NCI-H2196 (cell line): ENCODE measurements at regions not wholly inside any gene's neighbourhood (a gene's known extent, or its start where the extent isn't known, plus 50 kb on each side); places are given as distances from the start of the nearest gene placed in this dataset.
"Not testable (repeated sequence)": the region's sequence is repeated elsewhere in the genome, so short reads cannot be mapped to it uniquely, and the experiment has no call there.

Experiments
- DNase-seq: peaks from one replicate; lab custom pipeline; 2025; ENCODE audit not compliant: unreplicated experiment; lab: John Stamatoyannopoulos, UW

DNA sequence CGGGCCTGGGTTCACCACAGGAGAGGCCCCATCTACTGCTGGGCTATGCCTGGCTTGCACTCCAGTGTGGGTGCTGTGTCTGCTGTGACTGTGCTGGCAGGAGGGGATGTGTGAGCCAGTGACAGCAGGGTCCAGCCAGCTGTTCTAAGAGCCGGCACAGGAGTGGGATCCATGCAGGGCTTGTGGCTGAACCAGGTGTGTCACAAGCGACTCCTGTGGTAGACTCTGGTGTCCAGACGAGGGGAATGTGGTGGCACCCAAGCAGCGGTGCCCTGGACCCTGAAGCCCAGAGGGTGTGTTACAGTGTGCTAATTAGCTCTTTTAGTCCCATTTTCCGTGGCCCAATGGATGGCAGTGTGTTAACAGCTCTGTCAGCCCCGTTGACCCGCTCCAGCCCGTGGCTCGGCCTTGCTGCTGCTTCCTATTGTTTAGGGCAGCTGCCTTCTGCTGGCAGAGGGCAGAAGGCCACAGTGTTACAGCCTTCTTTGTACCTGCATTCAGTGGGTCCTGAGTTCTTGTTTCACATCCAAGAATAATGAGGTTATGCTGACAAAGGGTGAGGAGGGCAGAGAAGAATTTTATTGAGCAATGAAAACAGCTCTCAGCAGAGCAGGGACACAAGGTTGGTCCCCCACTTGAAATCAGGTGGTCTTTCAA is 78.5 kb upstream of the RNU6-1 start:
- DNase-seq = no peak

DNA sequence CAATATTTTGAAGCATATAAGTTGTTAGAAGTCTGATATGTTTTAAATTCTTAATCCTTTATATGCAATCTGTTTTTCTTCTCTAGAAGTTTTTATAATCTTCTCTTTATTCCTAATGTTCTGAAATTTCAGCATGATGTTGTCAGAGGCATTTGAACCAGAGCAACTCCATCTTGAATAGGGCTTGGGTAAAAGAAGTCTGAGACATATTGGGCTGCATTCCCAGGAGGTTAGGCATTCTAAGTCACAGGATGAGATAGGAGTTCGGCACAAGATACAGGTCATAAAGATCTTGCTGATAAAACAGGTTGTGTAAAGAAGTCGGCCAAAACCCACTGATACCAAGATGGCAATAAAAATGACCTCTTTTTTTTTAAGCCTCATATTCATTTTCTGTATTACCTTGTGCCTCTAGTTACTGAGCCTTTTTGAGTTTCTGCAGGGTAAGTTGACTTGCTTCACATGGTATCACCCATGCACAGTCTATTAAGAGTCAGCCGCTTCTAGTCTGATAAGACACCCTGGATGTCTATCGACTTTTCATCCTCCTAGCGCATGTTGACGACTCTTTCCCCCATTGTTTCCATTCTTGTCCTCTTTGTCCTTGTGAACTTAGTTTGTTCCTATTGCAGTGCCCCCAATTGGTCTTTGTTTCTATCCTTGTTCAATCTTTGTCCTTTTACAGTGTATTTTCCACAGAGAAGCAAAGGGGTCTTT is 80.8 kb upstream of the RNU6-1 start:
- DNase-seq = no peak

DNA sequence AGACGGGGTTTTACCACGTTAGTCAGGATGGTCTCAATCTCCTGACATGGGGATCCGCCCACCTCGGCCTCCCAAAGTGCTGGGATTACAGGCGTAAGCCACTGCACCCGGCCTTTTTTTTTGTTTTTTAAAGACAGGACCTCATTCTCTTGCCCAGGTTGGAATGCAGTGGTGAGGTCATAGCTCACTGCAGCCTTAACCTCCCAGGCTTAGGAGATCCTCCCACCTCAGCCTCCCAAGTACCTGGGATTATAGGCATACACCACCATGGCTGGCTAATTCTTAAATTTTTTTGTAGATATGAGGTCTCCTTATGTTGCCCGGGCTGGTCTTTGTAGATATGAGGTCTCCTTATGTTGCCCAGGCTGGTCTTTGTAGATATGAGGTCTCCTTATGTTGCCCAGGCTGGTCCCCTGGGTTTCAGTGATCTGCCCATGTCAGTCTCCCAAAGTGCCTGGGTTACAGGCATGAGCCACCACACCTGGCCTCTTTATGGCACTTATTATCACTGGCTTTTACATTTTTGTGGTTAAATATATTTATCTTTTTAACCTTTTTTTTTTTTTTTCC is 82.3 kb upstream of the RNU6-1 start:
- no peak for DNase-seq

DNA sequence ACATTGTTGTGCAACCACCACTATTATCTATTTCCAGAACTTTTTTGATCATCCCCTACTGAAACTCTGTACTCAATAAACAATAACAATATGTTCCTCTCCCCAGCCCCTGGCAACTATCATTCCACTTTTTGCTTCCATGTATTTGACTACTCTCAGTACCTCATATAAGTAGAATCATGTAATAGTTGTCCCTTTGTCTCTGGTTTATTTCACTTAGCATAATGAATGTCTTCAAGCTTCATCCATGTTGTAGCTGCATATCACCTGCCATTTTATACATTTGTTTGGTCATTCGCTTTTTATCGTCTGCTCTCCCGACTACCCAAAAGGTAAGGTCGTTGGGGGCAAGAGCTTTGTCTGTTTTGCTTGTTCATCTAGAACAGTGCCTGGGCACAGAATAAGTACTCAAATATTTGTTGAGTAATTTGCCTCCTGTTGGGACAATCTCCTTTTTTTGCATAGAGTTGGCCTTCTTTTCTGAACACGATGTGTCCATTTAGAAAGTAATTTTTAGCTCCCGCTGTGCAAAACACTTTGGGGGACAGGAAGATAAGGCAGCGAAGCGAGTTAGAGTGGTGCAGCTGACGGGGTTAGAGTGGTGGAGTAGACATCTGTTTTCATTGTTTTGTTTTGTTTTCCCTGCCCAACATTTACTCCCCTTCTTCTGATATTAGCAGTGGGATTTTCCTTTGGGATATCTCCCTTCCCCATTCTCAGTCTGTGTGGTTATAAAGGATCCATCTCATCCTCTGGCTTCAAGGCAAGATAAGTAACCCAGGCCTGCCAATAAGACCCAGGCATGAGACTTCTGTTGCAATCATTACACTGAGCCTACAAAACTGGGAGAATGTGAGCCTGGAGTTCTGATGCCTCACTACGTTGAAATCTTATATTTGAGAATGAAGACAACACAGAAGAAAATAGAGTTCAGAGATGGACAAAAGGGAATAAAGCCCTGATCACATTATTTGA is 83.4 kb upstream of the RNU6-1 start:
- no peak for DNase-seq

DNA sequence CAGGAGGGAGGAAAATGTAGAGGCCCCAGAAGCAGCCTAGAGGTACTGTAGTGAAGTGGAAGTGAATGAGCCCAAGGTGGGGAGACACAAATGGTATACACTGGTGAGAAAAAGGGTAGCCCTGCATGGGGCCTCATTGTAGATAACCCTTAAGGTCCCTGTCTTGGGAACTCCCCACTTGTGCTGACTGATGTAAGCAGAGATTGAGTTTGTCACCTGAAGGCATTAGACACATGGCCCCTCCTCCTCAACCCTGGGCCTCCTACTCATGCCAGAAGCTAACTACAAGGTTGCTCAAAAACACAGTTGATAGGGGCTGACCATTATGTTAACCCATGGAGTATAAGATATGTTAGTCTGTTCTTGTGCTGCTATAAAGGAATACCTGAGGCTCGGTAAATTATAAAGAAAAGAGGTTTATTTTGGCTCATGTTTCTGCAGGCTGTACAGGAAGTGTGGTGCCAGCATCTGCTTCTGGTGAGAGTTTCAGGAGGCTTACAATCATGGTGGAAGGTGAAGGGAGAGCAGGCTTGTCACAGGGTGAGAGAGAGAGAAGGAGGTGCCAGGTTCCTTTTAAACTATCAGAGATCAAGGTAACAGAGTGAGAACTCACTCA is 84.6 kb upstream of the RNU6-1 start:
- DNase-seq = no peak

DNA sequence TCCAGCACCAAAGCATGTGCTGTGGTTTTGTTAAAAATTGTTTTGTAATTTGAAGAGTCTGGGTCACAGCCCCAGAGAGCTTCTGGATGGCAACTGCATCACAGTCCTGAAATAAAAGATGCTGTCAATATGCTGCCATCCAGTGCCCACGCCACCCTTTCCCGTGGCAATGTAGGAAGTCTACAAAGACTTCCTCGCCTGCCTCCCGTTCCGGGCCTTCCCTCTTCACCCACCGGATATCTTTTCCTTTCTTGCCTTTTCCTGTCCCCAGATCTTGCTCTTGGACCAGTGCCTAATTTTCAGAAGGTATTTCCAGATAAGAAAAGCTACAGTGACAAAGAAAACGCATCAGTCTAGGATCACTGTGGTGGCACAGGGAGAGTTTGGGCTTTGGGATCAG is 85.3 kb upstream of the RNU6-1 start:
- DNase-seq = no peak

DNA sequence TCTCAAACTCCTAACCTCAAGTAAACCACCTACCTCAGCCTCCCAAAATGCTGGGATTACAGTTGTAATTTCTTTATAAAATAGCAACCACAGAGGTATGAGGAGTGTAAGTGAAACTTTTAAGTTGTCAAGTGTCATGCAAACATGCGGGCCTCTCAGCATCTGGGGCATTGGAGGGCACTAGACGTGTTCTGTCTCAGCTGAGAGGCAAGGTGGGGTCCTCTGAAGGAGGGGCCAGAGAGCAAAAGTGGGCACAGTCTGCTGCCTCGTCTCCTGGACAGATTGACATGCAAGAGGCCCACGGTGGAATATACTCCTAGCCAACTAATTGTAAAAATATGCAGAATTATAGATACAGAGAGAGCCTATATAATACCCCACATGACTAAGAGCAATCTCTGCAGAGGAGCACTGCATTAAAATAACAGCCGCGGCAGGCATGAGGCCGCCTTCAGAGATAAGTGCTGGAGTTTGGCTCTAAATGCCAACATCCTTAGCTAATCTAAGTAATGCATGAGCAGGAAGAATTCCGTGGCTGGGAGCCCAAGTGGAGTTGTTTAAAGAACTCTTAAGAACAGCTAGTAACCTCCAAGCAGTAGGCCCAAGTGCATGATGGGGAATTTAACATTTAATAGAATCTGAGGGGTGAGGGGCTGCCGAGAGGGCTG is 87.8 kb upstream of the RNU6-1 start:
- DNase-seq = peak; percentile 3

DNA sequence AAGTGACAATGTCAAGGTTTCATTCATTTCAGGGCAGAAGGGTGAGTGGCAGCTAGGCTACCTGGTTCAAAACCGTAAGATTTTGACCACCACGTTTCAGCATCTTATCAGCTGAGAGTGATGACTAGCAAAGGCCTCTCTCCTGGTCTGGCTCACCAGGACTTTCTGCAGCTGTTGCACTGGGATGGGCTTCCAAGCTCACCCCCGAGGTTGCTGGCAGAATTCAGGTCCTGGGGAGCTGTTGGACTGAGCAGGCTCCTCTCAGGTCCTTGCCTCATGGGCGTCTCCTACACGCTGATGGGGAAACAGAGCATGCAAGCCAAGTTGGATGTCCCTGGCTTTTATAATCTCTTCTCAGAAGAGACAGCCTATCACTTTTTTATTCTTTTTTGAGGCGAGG is 88.8 kb upstream of the RNU6-1 start:
- no peak for DNase-seq

DNA sequence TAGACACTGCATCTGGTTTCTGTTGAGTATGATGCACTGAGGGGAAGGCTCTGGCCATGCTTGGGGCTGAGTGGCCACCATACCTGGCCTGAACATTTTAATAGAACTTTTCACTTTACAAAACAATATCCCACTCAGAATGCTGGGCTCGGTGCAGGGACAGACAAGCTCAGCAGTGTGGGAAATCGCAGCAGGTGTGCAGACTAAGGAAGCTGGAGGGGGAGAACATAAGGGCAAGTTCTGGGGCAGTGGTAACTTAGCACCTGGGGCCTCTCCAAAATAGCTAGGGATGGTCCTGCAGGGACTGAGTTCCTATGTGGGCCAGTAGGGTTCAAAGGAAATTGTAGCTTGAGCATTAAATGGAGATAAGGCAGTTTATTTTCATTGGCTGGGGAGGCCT is 90.9 kb upstream of the RNU6-1 start:
- no peak for DNase-seq

DNA sequence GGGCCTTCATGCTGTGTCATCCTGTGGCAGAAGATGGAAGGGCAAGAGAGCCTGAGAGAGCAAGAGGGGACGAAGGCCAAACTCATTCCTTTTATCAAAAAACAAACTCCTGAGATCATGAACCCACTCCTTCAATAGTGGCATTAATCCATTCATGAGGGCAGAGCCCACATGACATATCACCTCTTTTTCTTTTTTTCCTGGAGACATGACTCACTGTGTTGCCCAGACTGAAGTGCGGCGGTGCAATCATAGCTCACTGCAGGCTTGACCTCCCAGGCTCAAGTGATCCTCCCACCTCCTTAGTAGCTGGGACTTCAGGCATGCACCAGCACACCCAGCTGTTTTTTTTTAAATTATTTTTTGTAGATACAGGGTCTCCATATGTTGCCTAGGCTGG is 92.0 kb upstream of the RNU6-1 start:
- no peak for DNase-seq

DNA sequence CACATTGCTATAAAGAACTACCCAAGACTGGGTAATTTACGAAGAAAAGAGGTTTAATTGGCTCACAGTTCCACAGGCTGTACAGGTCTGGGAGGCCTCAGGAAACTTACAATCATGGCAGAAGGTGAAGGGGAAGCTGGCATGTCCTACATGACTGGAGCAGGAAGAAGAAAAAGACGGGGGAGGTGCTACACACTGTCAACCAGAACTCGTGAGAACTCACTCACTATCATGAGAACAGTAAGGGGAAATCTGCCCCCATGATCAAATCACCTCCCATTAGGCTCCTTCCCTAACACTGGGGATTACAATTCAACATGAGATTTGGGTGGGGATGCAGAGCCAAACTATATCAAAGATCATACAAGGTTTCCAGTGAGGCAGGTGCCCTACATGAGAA is 94.3 kb upstream of the RNU6-1 start:
- DNase-seq = not testable (repeated sequence)

DNA sequence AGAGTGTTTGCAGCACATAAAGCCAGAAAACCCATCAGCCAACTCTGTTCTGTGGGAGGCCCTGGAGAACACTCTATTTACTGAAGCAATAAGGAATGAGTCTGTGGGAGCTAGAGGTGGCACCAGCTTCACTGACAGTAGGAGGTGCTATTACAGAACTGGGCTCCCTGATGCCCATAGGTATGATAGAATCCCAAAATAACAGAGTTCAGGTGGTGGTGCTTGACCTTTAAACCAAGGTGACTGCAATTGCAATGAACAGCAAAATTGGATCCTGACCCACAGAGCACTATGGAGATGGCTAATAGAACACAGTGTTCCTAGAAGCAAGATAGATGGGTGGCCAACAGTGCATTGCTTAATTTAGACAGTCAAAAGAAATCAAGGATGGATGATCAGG is 95.4 kb upstream of the RNU6-1 start:
- no peak for DNase-seq

DNA sequence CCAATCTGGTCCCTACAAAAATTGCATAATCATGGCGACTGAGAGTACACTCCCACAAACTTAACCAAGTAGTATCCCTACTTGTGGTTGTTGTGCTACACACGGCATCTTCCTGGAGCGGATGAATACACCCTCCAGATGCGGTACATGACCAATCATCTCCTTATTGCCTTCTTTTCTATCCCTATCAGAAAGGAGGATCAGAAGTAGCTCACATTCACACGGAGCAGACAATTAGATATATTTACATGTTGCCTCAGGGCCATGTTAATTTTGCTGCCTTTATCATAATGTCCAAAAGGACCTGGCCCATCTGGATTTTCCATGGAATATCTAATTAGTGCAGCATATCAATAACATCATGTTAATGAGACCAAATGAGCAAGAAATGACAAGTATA is 96.4 kb upstream of the RNU6-1 start:
- DNase-seq = no peak

DNA sequence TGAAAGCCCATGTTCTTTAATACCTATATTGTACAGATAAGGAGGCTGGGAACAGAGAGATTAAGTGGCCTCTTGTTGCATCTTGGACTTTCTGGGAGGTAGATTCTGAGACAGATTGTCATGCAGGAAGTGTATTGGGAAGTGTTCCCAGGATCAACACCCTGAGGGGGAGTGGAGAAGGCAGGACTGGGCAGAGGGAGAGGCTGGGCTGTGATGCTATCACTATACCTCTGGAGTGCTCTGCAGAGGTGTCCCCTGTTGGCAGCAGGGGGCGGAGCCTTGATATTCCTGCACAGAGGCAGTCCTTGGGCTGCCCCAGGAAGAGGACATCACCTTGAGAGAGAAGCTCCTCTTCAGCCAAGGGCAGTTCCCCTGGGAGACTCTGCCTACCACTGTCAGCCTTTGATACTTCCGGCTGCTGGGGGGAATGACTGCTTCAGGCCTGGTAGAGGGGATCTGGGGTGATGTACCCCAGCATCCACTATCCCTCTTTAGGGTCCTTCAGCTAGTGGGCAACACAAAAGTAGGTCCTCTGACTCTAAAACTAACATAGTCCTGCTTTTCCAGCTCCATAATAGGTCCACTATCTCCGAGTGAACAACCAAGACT is 97.4 kb upstream of the RNU6-1 start:
- no peak for DNase-seq

DNA sequence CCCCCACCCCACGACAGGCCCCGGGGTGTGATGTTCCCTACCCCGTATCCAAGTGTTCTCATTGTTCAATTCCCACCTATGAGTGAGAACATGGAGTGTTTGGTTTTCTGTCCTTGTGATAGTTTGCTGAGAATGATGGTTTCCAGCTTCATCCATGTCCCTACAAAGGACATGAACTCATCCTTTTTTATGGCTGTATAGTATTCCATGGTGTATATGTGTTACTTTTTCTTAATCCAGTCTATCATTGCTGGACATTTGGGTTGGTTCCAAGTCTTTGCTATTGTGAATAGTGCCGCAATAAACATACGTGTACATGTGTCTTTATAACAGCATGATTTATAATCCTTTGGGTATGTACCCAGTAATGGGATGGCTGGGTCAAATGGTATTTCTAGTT is 99.3 kb upstream of the RNU6-1 start:
- not testable (repeated sequence) for DNase-seq

DNA sequence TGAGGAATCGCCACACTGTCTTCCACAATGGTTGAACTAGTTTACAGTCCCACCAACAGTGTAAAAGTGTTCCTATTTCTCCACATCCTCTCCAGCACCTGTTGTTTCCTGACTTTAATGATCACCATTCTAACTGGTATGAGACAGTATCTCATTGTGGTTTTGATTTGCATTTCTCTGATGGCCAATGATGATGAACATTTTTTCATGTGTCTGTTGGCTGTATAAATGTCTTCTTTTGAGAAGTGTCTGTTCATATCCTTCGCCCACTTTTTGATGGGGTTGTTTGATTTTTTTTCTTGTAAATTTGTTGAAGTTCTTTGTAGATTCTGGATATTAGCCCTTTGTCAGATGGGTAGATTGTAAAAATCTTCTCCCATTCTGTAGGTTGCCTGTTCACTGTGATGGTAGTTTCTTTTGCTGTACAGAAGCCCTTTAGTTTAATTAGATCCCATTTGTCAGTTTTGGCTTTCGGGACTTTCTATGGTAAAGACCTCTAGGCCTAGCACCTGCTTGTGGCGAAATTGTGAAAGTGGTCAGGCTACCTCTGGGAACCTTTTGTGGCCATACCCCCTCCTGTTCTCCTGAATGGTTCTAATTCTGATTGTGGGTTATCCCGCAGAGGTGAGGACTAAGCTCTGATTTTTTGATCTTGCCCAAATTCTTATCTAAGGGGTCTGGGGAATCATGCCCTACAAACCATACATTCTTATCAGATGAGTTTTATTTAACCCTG is 99.9 kb upstream of the RNU6-1 start:
- not testable (repeated sequence) for DNase-seq

DNA sequence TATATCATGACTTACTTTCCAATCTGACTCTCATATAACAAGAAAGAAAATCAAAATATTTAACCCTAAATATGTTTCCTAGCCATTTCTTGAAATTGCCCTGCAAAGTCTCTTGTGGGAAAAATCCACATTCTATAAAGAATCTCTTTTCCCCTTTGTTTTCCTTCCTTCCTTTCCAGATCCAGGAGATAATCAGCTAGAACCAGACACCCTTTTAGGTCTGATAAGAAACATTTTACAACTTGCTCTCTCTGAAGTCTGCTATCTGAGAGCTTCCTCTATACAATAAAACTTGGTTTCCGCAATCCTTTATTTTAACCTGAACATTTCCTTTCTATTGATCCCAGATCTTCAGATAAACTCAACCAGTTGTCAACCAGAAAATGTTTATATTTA is 100.5 kb upstream of the RNU6-1 start:
- DNase-seq = no peak

DNA sequence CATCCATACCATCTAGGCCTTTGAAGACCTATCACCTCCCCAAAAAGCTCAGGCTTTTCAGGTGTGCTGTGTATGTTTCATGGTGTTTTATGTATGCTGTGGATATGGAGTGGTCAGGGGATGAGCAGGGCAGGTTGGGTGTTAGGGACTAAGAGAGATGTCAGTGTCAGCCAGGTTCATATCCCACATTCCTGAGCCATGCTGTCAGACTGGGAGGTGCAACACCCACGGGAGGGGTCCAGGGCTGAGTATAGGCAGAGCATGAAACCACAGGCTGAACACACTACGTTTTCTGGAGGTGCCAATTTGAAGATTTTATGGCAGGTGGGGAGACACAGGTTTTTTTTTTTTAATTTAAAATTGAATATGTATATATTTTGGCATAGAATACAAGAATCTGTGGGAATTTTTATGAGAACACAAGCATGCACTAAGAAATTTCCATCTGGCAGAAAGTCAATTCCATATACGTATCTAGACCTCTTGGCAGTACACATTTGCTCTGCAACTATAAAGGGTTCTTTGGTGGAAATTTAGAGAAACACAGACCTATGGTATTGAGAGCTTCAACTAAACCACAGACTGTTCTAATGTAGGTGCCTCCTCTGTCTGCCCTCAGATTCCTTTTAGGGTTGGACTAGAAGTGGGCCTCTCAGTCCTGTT is 101.9 kb upstream of the RNU6-1 start:
- no peak for DNase-seq

DNA sequence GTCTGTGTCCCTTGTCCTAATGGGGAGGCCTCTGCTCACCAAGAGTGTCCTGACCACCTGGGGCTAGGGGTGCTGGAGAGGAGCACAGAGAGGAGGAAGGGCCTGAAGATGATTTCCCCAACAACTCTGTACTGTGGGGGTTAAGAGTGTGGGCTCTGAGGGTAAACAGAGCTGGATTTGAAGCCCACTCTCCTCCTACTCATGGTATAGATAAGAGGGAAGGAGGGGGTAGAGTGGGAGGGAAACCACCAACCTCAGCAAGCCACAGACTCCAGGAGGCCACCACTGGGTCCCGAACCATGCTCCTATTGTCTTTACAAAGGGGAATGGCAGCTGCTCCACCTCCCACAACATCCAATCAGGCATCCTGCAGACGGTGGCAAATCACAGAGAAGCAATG is 103.6 kb upstream of the RNU6-1 start:
- no peak for DNase-seq
